Upper lobe of right lung (tissue), 1 donor: ENCODE measurements at regions not wholly inside any gene's neighbourhood (a gene's known extent, or its start where the extent isn't known, plus 50 kb on each side); places are given as distances from the start of the nearest gene placed in this dataset.

ENCODE experiments used
- ATAC-seq: fragments of 200-7000 bp; cut with Tn5 transposase; one replicate; pipeline ENCODE4 v1.9.1; 2020; ENCODE audit warnings: mild to moderate bottlenecking, moderate library complexity
- DNase-seq: peaks from one replicate; pipeline ENCODE4 v3.0.0-alpha.2; 2020
- H3K27ac ChIP-seq: fragments of 200-600 bp; one replicate; pipeline ENCODE4 v1.8.0; 2022
- H3K27me3 ChIP-seq: fragments of 200-600 bp; one replicate; pipeline ENCODE4 v1.8.0; 2022; ENCODE audit warnings: mild to moderate bottlenecking
- H3K36me3 ChIP-seq: fragments of 200-600 bp; one replicate; pipeline ENCODE4 v1.8.0; 2022
- H3K4me1 ChIP-seq: fragments of 200-600 bp; one replicate; pipeline ENCODE4 v1.8.0; 2022
- H3K4me3 ChIP-seq: fragments of 200-600 bp; one replicate; pipeline ENCODE4 v1.8.0; 2022; ENCODE audit warnings: mild to moderate bottlenecking
- H3K9me3 ChIP-seq: fragments of 200-600 bp; one replicate; pipeline ENCODE4 v1.8.0; 2022
- intact Hi-C: fragments of 100-400 bp; cut with DNase I; formaldehyde crosslinking; loops from one replicate; pipeline ENCODE4 v1.11.0; 2022
- TF ChIP-seq, protein P1 (sequence below): fragments of 200-600 bp; IDR thresholded peaks from one replicate; pipeline ENCODE4 v1.8.0; 2022; ENCODE audit warnings: antibody characterized with exemption
- donor health status: DM: no; HTN: yes; CAD: no; lungs with severe emphysema.

DNA sequence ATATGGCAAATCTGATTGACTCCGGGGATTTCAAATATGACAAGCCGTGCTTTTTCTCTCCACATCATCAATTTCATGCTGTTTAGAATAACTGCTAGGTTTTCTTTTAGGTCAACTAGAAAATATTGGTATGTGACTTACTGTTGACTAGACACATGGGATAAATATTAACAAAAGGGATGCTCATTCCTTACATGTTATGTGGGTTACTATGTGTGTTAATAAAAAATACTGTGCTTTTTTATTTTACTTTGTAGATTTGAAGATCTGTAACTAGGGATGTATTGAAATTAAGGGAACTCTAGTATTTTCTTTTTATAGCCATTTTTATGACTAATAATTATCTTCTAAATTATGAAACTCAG, 264.6 kb upstream of the COL8A1 start:
- TF ChIP-seq, protein P1, sequence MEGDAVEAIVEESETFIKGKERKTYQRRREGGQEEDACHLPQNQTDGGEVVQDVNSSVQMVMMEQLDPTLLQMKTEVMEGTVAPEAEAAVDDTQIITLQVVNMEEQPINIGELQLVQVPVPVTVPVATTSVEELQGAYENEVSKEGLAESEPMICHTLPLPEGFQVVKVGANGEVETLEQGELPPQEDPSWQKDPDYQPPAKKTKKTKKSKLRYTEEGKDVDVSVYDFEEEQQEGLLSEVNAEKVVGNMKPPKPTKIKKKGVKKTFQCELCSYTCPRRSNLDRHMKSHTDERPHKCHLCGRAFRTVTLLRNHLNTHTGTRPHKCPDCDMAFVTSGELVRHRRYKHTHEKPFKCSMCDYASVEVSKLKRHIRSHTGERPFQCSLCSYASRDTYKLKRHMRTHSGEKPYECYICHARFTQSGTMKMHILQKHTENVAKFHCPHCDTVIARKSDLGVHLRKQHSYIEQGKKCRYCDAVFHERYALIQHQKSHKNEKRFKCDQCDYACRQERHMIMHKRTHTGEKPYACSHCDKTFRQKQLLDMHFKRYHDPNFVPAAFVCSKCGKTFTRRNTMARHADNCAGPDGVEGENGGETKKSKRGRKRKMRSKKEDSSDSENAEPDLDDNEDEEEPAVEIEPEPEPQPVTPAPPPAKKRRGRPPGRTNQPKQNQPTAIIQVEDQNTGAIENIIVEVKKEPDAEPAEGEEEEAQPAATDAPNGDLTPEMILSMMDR = no peak

DNA sequence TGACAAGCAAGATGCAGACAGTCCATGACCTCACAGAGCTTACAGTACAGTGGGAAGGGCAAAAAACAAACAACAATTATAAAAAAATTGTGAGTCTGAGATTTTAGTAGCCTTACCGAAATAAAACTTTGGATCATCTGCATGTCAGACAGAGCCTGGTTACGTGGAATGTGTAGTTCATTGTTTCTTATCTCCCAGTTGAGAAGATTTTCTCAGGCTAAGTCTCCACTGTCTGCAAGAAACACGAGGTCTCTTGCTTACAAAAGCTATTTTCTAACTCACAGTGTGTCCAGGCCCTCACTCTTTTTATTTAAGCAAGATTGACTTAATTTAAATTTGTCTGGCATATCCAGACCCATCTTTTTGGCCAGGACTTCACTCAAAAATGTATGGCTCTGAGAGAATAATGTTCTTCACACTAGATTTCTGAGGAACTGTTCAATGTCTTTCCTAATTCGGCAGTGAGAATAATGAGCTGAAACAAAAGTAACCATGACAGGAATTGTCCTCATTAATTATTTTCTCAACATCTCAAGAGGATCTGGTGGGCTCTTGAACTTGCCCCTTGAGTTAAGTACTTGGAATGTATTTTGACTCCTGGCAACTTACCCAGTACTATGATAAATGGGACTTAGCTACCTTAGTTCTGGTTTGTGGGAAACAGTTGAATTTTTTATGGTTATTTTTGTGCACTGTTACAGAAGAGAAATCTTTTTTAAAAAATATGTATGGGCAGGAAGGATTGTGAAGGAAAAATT, 265.1 kb upstream of the COL8A1 start:
- H3K4me3 ChIP-seq = no peak overlapping the region
- peaks cover 3% of the 10 kb centered on the region for H3K4me1 ChIP-seq
- H3K36me3 ChIP-seq = no peaks in the 10 kb centered on the region
- H3K27ac ChIP-seq = no peak overlapping the region
- no peaks in the 10 kb centered on the region for H3K27me3 ChIP-seq
- intact Hi-C loops = no loop called here
- DNase-seq (no peak), ATAC-seq (no peak)
- H3K9me3 ChIP-seq = no peaks in the 10 kb centered on the region
- TF ChIP-seq, protein P1 = no peak

More for the DNA sequence above, 264.6 kb upstream of the COL8A1 start:
- Histone ChIP-seq H3K4me3 (no peak overlapping the region), H3K36me3 (no peaks in the 10 kb centered on the region), H3K27me3 (no peaks in the 10 kb centered on the region), H3K4me1 (peaks cover 3% of the 10 kb centered on the region), H3K9me3 (no peaks in the 10 kb centered on the region), H3K27ac (no peak overlapping the region)
- no peak for ATAC-seq
- intact Hi-C loops = no loop called here
- DNase-seq = no peak

DNA sequence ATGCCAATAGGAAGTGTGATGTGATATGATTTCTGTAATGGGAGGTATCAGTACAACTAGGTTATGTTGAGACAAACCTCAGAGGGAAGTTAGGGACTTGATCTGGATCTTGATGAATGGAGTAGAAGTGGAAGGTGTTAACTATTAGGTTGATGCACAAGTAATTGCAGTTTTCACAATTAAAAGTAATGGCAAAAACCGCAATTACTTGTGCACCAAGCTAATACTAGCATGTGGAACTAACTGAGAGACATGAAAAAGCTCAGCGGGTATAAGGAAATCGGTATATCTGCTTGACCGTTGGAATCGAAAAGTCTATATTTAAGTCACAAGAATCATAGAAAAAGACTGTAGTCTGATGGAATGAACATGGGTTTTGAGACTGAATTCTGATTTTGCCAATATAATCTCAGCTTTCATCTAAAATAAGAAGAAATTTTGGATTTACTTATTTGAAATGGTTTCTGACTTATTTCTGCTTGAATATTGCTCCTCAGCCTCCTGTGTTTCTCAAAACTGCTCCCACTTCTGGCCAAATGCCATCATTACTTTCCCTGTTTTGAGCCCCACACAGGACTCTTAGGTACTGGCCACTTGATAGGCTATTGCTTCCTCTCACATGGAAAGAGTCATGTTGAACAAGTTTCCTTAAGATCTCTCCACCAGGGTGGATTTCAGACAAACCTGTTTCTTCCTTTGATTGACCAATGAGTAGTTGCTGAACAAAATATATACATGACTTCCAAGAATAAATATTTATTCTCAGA, 271.5 kb upstream of the COL8A1 start:
- peak; percentile 54 for ATAC-seq
- no peaks in the 10 kb centered on the region for H3K4me1 ChIP-seq
- H3K4me3 ChIP-seq = no peak overlapping the region
- no peaks in the 10 kb centered on the region for H3K27me3 ChIP-seq
- no peaks in the 10 kb centered on the region for H3K9me3 ChIP-seq
- no peaks in the 10 kb centered on the region for H3K36me3 ChIP-seq
- DNase-seq = no peak
- H3K27ac ChIP-seq = no peak overlapping the region
- intact Hi-C loops = no loop called here
- TF ChIP-seq, protein P1 = no peak

DNA sequence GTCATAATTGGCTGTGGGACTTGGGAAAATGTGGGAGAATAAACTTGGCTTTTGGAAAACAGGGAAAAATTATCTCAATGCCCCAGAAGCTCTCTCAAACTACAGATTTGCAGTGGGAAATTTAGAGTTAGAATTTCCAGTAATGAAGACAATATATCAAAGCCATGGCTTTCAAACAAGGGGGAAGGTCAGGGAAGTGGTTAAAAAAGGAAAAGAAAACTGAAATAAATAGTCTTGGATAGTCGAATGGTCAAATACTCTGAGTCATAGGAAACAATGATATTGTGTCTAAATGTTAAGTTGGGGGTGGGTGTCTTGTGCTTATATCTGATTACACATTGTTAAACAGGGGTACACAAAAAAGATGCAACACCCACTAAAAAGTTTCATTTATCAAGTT, 272.4 kb upstream of the COL8A1 start:
- no peak overlapping the region for H3K27ac ChIP-seq
- intact Hi-C loops = no loop called here
- TF ChIP-seq, protein P1 = no peak
- H3K36me3 ChIP-seq = no peaks in the 10 kb centered on the region
- H3K4me3 ChIP-seq = no peak overlapping the region
- H3K4me1 ChIP-seq = no peaks in the 10 kb centered on the region
- DNase-seq (no peak), ATAC-seq (no peak)
- no peaks in the 10 kb centered on the region for H3K27me3 ChIP-seq
- no peaks in the 10 kb centered on the region for H3K9me3 ChIP-seq

DNA sequence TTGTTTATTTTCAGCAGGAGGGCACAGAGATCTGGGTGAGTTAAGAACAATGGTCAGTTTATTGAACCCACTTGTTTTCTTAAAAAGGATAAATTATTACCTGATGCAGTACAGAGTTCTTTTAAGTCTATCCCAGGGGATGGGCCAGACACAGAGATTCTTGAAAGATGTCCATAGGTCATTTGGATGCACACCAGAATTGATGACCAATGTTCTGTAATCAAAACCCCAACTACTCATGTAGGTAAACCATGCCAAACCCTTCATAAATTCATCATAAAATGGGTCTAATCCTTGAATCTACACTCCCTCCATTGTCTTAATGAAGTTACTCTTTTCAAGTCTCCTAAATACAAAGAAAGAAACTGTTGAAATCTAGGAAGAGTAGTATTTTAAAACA, 273.0 kb upstream of the COL8A1 start:
- TF ChIP-seq, protein P1 = no peak
- intact Hi-C loops = no loop called here
- no peak for DNase-seq

More for the DNA sequence above, 273.0 kb upstream of the COL8A1 start:
- no peaks in the 10 kb centered on the region for H3K27me3 ChIP-seq
- H3K4me3 ChIP-seq = no peak overlapping the region
- no peaks in the 10 kb centered on the region for H3K9me3 ChIP-seq
- no peak for ATAC-seq
- H3K4me1 ChIP-seq = no peaks in the 10 kb centered on the region
- no peaks in the 10 kb centered on the region for H3K36me3 ChIP-seq
- H3K27ac ChIP-seq = no peak overlapping the region
